BE2C (cell line): ENCODE measurements at regions not wholly inside any gene's neighbourhood (a gene's known extent, or its start where the extent isn't known, plus 50 kb on each side); places are given as distances from the start of the nearest gene placed in this dataset.

ENCODE experiments used
- DNase-seq: peaks from one replicate; pipeline ENCODE4 v3.0.0-alpha.2; 2020
- H3K27me3 ChIP-seq: fragments of 250-450 bp; sonication (Bioruptor Pico); 2 replicates; pipeline ENCODE4 v1.5.1; 2020; ENCODE audit warnings: mild to moderate bottlenecking
- H3K36me3 ChIP-seq: fragments of 250-450 bp; sonication (Bioruptor Pico); 2 replicates; pipeline ENCODE4 v1.5.1; 2020; ENCODE audit warnings: mild to moderate bottlenecking
- H3K4me1 ChIP-seq: fragments of 250-450 bp; sonication (Bioruptor Pico); 2 replicates; pipeline ENCODE4 v1.5.1; 2020
- H3K4me3 ChIP-seq: 2 replicates; pipeline ENCODE4 v1.5.1; 2011; ENCODE audit warnings: low read depth, low read length
- H3K9me3 ChIP-seq: fragments of 250-450 bp; sonication (Bioruptor Pico); 2 replicates; pipeline ENCODE4 v1.5.1; 2020
- TF ChIP-seq, protein P1 (sequence below): IDR thresholded peaks from 2 replicates; pipeline ENCODE4 v1.5.1; 2012; ENCODE audit warnings: mild to moderate bottlenecking, low read depth, low read length

DNA sequence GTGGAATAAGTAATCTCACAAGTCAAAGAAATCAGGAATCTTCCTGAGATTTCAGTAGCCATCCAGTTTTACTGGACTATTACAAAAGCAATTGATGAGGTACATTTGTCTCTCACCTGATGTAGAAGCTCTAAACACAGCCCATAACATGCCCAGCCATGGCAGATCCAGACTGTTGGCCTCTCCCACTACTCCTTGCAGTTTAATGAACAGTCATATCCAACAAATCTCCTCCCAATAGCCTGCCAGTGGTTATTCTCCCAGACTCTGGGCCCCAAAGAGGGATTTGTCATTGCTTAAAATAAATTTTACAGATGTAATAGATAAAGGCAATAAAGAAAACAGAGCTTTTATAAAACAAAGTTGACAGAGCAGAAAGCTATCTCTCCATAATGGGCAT is 80.8 kb downstream of the ZNF608 start:
- Histone ChIP-seq H3K4me1 (peaks cover 83% of the 10 kb centered on the region), H3K36me3 (no peaks in the 10 kb centered on the region; the same call in 1 of the 2 replicates), H3K4me3 (no peak overlapping the region), H3K27me3 (no peaks in the 10 kb centered on the region), H3K9me3 (no peaks in the 10 kb centered on the region)
- TF ChIP-seq, protein P1, sequence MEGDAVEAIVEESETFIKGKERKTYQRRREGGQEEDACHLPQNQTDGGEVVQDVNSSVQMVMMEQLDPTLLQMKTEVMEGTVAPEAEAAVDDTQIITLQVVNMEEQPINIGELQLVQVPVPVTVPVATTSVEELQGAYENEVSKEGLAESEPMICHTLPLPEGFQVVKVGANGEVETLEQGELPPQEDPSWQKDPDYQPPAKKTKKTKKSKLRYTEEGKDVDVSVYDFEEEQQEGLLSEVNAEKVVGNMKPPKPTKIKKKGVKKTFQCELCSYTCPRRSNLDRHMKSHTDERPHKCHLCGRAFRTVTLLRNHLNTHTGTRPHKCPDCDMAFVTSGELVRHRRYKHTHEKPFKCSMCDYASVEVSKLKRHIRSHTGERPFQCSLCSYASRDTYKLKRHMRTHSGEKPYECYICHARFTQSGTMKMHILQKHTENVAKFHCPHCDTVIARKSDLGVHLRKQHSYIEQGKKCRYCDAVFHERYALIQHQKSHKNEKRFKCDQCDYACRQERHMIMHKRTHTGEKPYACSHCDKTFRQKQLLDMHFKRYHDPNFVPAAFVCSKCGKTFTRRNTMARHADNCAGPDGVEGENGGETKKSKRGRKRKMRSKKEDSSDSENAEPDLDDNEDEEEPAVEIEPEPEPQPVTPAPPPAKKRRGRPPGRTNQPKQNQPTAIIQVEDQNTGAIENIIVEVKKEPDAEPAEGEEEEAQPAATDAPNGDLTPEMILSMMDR, result no peak
- DNase-seq, result peak; percentile 40

DNA sequence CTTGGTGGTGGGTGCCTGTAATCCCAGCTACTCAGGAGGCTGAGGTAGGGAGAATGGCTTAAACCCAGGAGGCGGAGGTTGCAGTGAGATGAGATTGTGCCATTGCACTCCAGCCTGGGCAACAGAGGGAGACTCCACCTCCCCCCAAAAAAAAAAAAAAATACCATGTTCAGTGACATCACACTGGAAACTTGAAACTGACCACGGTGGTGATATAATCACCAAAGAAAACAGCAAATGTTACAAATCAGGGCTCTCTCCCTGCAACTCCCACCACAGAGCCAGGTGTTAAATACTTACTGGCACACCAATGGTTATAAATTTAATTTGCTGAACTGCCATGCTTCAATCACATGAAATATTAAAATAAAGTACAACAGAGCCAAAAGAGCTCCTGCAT is 81.4 kb downstream of the ZNF608 start:
- H3K4me1 ChIP-seq, result peaks cover 84% of the 10 kb centered on the region
- no peak for DNase-seq
- H3K36me3 ChIP-seq, result no peaks in the 10 kb centered on the region; the same call in 1 of the 2 replicates
- TF ChIP-seq, protein P1, result no peak
- no peak overlapping the region for H3K4me3 ChIP-seq
- H3K9me3 ChIP-seq, result no peaks in the 10 kb centered on the region
- H3K27me3 ChIP-seq, result no peaks in the 10 kb centered on the region

DNA sequence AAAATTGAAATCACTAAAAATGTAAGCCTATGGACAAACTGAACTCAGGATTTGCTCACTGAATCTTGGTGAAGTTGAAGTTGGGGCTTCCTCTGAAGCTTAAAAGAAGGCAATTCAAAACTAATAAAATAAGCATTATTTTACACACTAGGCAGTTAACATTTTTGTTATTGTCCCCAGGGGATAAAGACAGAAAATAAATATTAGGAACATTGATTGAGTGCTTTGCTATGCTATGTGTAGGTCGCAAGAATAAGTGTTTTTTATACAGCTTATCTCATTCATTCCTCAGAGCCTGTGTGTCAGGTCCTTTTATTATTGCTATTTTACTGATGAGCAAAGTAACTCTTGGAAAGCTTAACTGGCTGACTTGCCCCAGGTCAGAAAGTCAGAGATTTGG is 82.2 kb downstream of the ZNF608 start:
- Histone ChIP-seq H3K4me3 (no peak overlapping the region), H3K9me3 (no peaks in the 10 kb centered on the region), H3K4me1 (peaks cover 85% of the 10 kb centered on the region), H3K27me3 (no peaks in the 10 kb centered on the region), H3K36me3 (no peaks in the 10 kb centered on the region; the same call in 1 of the 2 replicates)
- no peak for DNase-seq
- TF ChIP-seq, protein P1, result no peak

DNA sequence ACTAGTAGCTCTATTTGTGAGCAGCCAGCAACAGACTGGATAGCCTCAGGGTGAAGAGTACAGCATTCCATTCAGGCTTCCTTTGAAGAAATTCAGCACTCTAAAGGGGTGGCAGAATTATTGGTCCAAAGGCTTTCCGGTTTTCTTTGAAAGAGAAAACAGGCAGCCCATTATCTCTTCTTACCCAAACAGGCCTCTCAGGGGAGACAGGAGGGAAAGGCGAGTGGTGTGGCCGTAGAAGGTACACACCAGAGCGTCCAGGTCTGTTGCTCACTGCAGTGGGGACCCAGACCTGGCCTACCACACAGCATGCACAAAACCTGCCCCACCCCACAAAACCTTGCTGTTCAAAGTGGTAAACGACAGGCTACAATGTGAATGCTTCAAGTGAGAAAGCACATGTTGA is 83.3 kb downstream of the ZNF608 start:
- H3K36me3 ChIP-seq, result no peaks in the 10 kb centered on the region
- H3K9me3 ChIP-seq, result no peaks in the 10 kb centered on the region
- TF ChIP-seq, protein P1, result no peak
- H3K27me3 ChIP-seq, result no peaks in the 10 kb centered on the region
- H3K4me3 ChIP-seq, result no peak overlapping the region
- DNase-seq, result peak; percentile 63
- peaks cover 87% of the 10 kb centered on the region for H3K4me1 ChIP-seq

DNA sequence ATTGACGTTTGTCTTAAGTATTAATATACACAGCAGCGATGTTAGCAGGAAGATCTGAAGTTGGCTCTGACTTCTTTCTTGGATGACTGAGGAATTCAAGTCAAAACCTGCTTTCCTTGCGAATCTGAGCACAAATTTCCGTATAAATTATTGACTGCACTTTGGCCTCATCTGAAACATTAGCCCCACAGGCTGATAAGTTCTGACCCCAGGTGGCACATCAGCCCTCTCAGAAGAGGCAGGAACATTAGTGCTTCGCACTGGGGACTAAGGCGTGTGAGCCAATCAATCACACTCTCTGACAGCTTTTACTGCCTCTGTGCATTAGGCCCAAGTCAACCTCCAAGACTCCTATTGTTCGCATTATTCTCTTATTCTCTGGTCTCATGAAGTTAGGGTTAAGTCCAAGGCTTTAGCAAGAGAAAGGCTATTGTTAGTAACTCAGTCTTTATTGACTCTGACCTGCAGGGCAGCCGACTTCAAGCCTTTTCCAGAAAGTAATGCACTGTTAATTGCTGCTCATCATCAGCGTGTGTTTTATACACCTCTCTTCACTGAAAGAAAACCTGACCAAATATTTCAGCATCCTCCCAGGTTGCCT is 84.2 kb downstream of the ZNF608 start:
- peaks cover 87% of the 10 kb centered on the region for H3K4me1 ChIP-seq
- H3K4me3 ChIP-seq, result no peak overlapping the region
- DNase-seq, result no peak
- TF ChIP-seq, protein P1, result no peak
- H3K27me3 ChIP-seq, result no peaks in the 10 kb centered on the region
- H3K36me3 ChIP-seq, result no peaks in the 10 kb centered on the region
- H3K9me3 ChIP-seq, result no peaks in the 10 kb centered on the region

DNA sequence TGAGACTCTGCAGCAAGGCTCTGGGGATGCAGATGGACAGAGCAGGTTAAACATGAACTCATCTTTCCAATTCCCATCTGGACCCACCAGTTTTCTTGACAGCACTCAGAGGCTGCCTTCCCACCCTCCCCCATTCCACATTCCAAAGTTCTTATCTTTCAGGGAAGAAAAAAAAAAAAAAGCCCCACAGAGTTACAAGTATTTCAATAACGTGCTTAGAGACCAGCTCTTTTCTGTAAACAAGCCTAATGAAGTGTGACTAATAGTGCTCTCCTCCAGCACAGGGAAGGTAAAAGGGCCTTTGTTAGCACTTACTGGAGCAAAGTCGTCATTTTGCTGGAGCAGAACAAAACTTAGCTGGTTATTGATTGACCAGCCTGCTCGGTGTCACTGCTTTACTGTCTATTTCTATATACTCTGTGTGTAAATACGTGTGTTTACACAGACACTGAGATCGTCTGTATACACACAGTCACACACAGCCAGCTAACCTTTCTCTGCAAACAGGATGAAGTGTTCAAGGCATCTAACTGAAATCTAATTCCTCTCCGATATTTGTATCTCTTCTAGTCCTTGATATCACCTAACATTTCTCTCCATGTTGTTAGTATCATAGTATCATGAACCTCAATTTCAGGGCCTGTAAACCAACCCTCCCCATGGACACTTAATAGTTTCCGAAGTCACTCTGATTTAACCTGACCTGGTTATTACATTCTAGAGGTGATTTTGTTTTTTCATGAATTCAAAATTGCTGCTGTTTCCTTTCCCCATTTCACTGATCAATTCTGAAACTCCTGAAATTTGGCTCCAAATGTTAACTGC is 84.9 kb downstream of the ZNF608 start:
- peaks cover 85% of the 10 kb centered on the region for H3K4me1 ChIP-seq
- H3K9me3 ChIP-seq, result no peaks in the 10 kb centered on the region
- DNase-seq, result peak; percentile 28
- TF ChIP-seq, protein P1, result no peak
- no peaks in the 10 kb centered on the region for H3K27me3 ChIP-seq
- no peaks in the 10 kb centered on the region for H3K36me3 ChIP-seq
- H3K4me3 ChIP-seq, result no peak overlapping the region
